IPS DF 19.7 (cell line): ENCODE measurements at regions not wholly inside any gene's neighbourhood (a gene's known extent, or its start where the extent isn't known, plus 50 kb on each side); places are given as distances from the start of the nearest gene placed in this dataset.

Experiments used
- DNase-seq: peaks from one replicate; pipeline ENCODE4 v3.0.0-alpha.2; 2013; ENCODE audit warnings: low read depth, low spot score

- no peak for DNase-seq
Measured at GRCh38 chr6:98454809-98455322, 379.5 kb upstream of the POU3F2 start.

- no peak for DNase-seq
Measured at GRCh38 chr6:98458708-98459107, 375.7 kb upstream of the POU3F2 start.

- no peak for DNase-seq
Measured at GRCh38 chr6:98463038-98464000, 371.1 kb upstream of the POU3F2 start.

- no peak for DNase-seq
Measured at GRCh38 chr6:98467091-98467490, 367.3 kb upstream of the POU3F2 start.

GRCh38 chr6:98467902-98468301 lies 366.5 kb upstream of the POU3F2 start:
- DNase-seq: no peak

- no peak for DNase-seq
Measured at GRCh38 chr6:98469141-98469540, 365.2 kb upstream of the POU3F2 start.

GRCh38 chr6:98470821-98471220 lies 363.6 kb upstream of the POU3F2 start:
- no peak for DNase-seq

- DNase-seq: no peak
Measured at GRCh38 chr6:98471444-98471843, 362.9 kb upstream of the POU3F2 start.

- DNase-seq: no peak
Measured at GRCh38 chr6:98477231-98477630, 357.1 kb upstream of the POU3F2 start.

- no peak for DNase-seq
Measured at GRCh38 chr6:98484696-98485095, 349.7 kb upstream of the POU3F2 start.

- no peak for DNase-seq
Measured at GRCh38 chr6:98485593-98485992, 348.8 kb upstream of the POU3F2 start.

- no peak for DNase-seq
Measured at GRCh38 chr6:98486057-98486456, 348.3 kb upstream of the POU3F2 start.

GRCh38 chr6:98487612-98488011 lies 346.8 kb upstream of the POU3F2 start:
- DNase-seq: peak; percentile 30

- DNase-seq: no peak
Measured at GRCh38 chr6:98498144-98498775, 336.1 kb upstream of the POU3F2 start.

- DNase-seq: no peak
Measured at GRCh38 chr6:98498866-98499265, 335.5 kb upstream of the POU3F2 start.

GRCh38 chr6:98514073-98514720 lies 320.2 kb upstream of the POU3F2 start:
- no peak for DNase-seq

GRCh38 chr6:98514796-98515195 lies 319.6 kb upstream of the POU3F2 start:
- no peak for DNase-seq

- no peak for DNase-seq
Measured at GRCh38 chr6:98516206-98516605, 318.2 kb upstream of the POU3F2 start.

- DNase-seq: no peak
Measured at GRCh38 chr6:98516866-98517265, 317.5 kb upstream of the POU3F2 start.

- peak; percentile 47 for DNase-seq
Measured at GRCh38 chr6:98525860-98526259, 308.5 kb upstream of the POU3F2 start.

- DNase-seq: no peak
Measured at GRCh38 chr6:98526465-98526864, 307.9 kb upstream of the POU3F2 start.

- DNase-seq: no peak
Measured at GRCh38 chr6:98529364-98529763, 305.0 kb upstream of the POU3F2 start.
